ENCODE measurements at regions not wholly inside any gene's neighbourhood (a gene's known extent, or its start where the extent isn't known, plus 50 kb on each side); places are given as distances from the start of the nearest gene placed in this dataset.

GRCh38 chr12:94025068-94025467, 123.3 kb upstream of the PLXNC1 start:
- Histone ChIP-seq H3K27ac (peak overlapping the region in 5 of 21 experiments; percentile 0 to 77 (median 42)), H3K4me3 (no peak overlapping the region)

- Histone ChIP-seq H3K27ac (peak overlapping the region in 6 of 21 experiments; percentile 0 to 77 (median 40)), H3K4me3 (no peak overlapping the region)
Observed at GRCh38 chr12:94025756-94026155, 122.6 kb upstream of the PLXNC1 start.

GRCh38 chr12:94026596-94026995, 121.8 kb upstream of the PLXNC1 start:
- Histone ChIP-seq H3K27ac (peak overlapping the region in 2 of 21 experiments; percentile 25 to 77), H3K4me3 (no peak overlapping the region)

- H3K27ac ChIP-seq, result peak overlapping the region in 1 of 21 experiments; percentile 21
- no peak overlapping the region for H3K4me3 ChIP-seq
Observed at GRCh38 chr12:94027561-94027960, 120.8 kb upstream of the PLXNC1 start.

- no peak overlapping the region for H3K4me3 ChIP-seq
- H3K27ac ChIP-seq, result no peak overlapping the region
Observed at GRCh38 chr12:94031763-94032162, 116.6 kb upstream of the PLXNC1 start.

- no peak overlapping the region for H3K4me3 ChIP-seq
- H3K27ac ChIP-seq, result no peak overlapping the region
Observed at GRCh38 chr12:94032368-94032767, 116.0 kb upstream of the PLXNC1 start.

- no peak overlapping the region for H3K4me3 ChIP-seq
- H3K27ac ChIP-seq, result no peak overlapping the region
Observed at GRCh38 chr12:94033101-94033500, 115.3 kb upstream of the PLXNC1 start.

GRCh38 chr12:94033784-94034183, 114.6 kb upstream of the PLXNC1 start:
- Histone ChIP-seq H3K27ac (no peak overlapping the region), H3K4me3 (no peak overlapping the region)

- no peak overlapping the region for H3K4me3 ChIP-seq
- H3K27ac ChIP-seq, result no peak overlapping the region
Observed at GRCh38 chr12:94037444-94037843, 110.9 kb upstream of the PLXNC1 start.

- Histone ChIP-seq H3K4me3 (no peak overlapping the region), H3K27ac (no peak overlapping the region)
Observed at GRCh38 chr12:94038605-94039004, 109.8 kb upstream of the PLXNC1 start.

- Histone ChIP-seq H3K27ac (no peak overlapping the region), H3K4me3 (no peak overlapping the region)
Observed at GRCh38 chr12:94039199-94039840, 109.1 kb upstream of the PLXNC1 start.

GRCh38 chr12:94039914-94040313, 108.5 kb upstream of the PLXNC1 start:
- no peak overlapping the region for H3K4me3 ChIP-seq
- H3K27ac ChIP-seq, result no peak overlapping the region

- Histone ChIP-seq H3K4me3 (no peak overlapping the region), H3K27ac (no peak overlapping the region)
Observed at GRCh38 chr12:94041850-94042249, 106.5 kb upstream of the PLXNC1 start.

GRCh38 chr12:94042321-94042720, 106.1 kb upstream of the PLXNC1 start:
- Histone ChIP-seq H3K4me3 (no peak overlapping the region), H3K27ac (no peak overlapping the region)

GRCh38 chr12:94046626-94047410, 101.6 kb upstream of the PLXNC1 start:
- no peak overlapping the region for H3K4me3 ChIP-seq
- peak overlapping the region in 2 of 21 experiments; percentile 5 to 33 for H3K27ac ChIP-seq

- H3K4me3 ChIP-seq, result no peak overlapping the region
- peak overlapping the region in 1 of 21 experiments; percentile 5 for H3K27ac ChIP-seq
Observed at GRCh38 chr12:94047781-94048567, 100.4 kb upstream of the PLXNC1 start.

GRCh38 chr12:94048757-94049156, 99.6 kb upstream of the PLXNC1 start:
- H3K4me3 ChIP-seq, result no peak overlapping the region
- H3K27ac ChIP-seq, result no peak overlapping the region

GRCh38 chr12:94049718-94050117, 98.7 kb upstream of the PLXNC1 start:
- H3K4me3 ChIP-seq, result no peak overlapping the region
- H3K27ac ChIP-seq, result no peak overlapping the region

- H3K27ac ChIP-seq, result no peak overlapping the region
- no peak overlapping the region for H3K4me3 ChIP-seq
Observed at GRCh38 chr12:94053676-94054075, 94.7 kb upstream of the PLXNC1 start.

GRCh38 chr12:94055528-94055927, 92.8 kb upstream of the PLXNC1 start:
- no peak overlapping the region for H3K27ac ChIP-seq
- no peak overlapping the region for H3K4me3 ChIP-seq

Data from skin epidermis (tissue), 12 donors.